ENCODE measurements at regions not wholly inside any gene's neighbourhood (a gene's known extent, or its start where the extent isn't known, plus 50 kb on each side); places are given as distances from the start of the nearest gene placed in this dataset.
"Not testable (repeated sequence)": the region's sequence is repeated elsewhere in the genome, so short reads cannot be mapped to it uniquely, and the experiment has no call there.

GRCh38 chr10:43921478-43921877 lies 272.8 kb upstream of the ZNF32 start:
- H3K27ac ChIP-seq: no peak overlapping the region
- no peak for TF ChIP-seq POLR2A (IDR thresholded peaks at IDR 0.05)
- TF ChIP-seq, protein P1, sequence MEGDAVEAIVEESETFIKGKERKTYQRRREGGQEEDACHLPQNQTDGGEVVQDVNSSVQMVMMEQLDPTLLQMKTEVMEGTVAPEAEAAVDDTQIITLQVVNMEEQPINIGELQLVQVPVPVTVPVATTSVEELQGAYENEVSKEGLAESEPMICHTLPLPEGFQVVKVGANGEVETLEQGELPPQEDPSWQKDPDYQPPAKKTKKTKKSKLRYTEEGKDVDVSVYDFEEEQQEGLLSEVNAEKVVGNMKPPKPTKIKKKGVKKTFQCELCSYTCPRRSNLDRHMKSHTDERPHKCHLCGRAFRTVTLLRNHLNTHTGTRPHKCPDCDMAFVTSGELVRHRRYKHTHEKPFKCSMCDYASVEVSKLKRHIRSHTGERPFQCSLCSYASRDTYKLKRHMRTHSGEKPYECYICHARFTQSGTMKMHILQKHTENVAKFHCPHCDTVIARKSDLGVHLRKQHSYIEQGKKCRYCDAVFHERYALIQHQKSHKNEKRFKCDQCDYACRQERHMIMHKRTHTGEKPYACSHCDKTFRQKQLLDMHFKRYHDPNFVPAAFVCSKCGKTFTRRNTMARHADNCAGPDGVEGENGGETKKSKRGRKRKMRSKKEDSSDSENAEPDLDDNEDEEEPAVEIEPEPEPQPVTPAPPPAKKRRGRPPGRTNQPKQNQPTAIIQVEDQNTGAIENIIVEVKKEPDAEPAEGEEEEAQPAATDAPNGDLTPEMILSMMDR (IDR thresholded peaks at IDR 0.05): no peak
- H3K27me3 ChIP-seq: no peaks in the 10 kb centered on the region
- 93 to 94% methylated on average over 5 to 6 of the region's 6 CpGs for WGBS, 2 donors
- H3K4me1 ChIP-seq: no peaks in the 10 kb centered on the region
- H3K9me3 ChIP-seq: no peaks in the 10 kb centered on the region
- no peaks in the 10 kb centered on the region for H3K36me3 ChIP-seq (ENCODE audit: low read depth, missing control alignments)
- intact Hi-C loops (cut with DNase I; ENCODE audit: low total_unique reads): no loop called here
- no peak for DNase-seq
- H3K4me3 ChIP-seq: no peak overlapping the region

- 82 to 89% methylated on average over 7 to 12 of the region's 12 CpGs for WGBS, 2 donors
- H3K4me1 ChIP-seq; H3K27me3 ChIP-seq; H3K4me3 ChIP-seq; H3K36me3 ChIP-seq (ENCODE audit: low read depth, missing control alignments); H3K9me3 ChIP-seq; H3K27ac ChIP-seq; intact Hi-C loops (cut with DNase I; ENCODE audit: low total_unique reads); DNase-seq: not testable (repeated sequence)
Observed at GRCh38 chr10:43920236-43920758, 271.6 kb upstream of the ZNF32 start.

- Histone ChIP-seq H3K27me3 (no peaks in the 10 kb centered on the region), H3K27ac (no peak overlapping the region), H3K9me3 (no peaks in the 10 kb centered on the region), H3K36me3 (ENCODE audit: low read depth, missing control alignments) (no peaks in the 10 kb centered on the region), H3K4me3 (no peak overlapping the region), H3K4me1 (no peaks in the 10 kb centered on the region)
- no peak for DNase-seq
- TF ChIP-seq, protein P1 (IDR thresholded peaks at IDR 0.05): no peak
- no peak for TF ChIP-seq POLR2A (IDR thresholded peaks at IDR 0.05)
- intact Hi-C loops (cut with DNase I; ENCODE audit: low total_unique reads): no loop called here
- WGBS, 2 donors: 89 to 93% methylated on average over 7 to 8 of the region's 8 CpGs
Observed at GRCh38 chr10:43913676-43914235, 265.1 kb upstream of the ZNF32 start.

GRCh38 chr10:43912469-43912868 lies 263.8 kb upstream of the ZNF32 start:
- no peak overlapping the region for H3K27ac ChIP-seq
- intact Hi-C loops (cut with DNase I; ENCODE audit: low total_unique reads): no loop called here
- no peak for DNase-seq

GRCh38 chr10:43906490-43906889 lies 257.8 kb upstream of the ZNF32 start:
- DNase-seq: peak; percentile 30
- Histone ChIP-seq H3K36me3 (ENCODE audit: low read depth, missing control alignments) (no peaks in the 10 kb centered on the region), H3K4me1 (peaks cover 20% of the 10 kb centered on the region), H3K4me3 (no peak overlapping the region), H3K27ac (peak overlapping the region in 1 of 2 donors; percentile 36), H3K27me3 (no peaks in the 10 kb centered on the region), H3K9me3 (no peaks in the 10 kb centered on the region)
- intact Hi-C loops (cut with DNase I; ENCODE audit: low total_unique reads): no loop called here
- WGBS, 2 donors: 44 to 52% methylated on average over 8 of the region's 8 CpGs
- TF ChIP-seq, protein P1 (IDR thresholded peaks at IDR 0.05): no peak
- no peak for TF ChIP-seq POLR2A (IDR thresholded peaks at IDR 0.05)

More at GRCh38 chr10:43912469-43912868, 263.8 kb upstream of the ZNF32 start:
- H3K9me3 ChIP-seq: no peaks in the 10 kb centered on the region
- no peaks in the 10 kb centered on the region for H3K4me1 ChIP-seq
- 76 to 83% methylated on average over 3 of the region's 3 CpGs for WGBS, 2 donors
- H3K4me3 ChIP-seq: no peak overlapping the region
- no peak for TF ChIP-seq POLR2A (IDR thresholded peaks at IDR 0.05)
- TF ChIP-seq, protein P1 (IDR thresholded peaks at IDR 0.05): no peak
- no peaks in the 10 kb centered on the region for H3K36me3 ChIP-seq (ENCODE audit: low read depth, missing control alignments)
- H3K27me3 ChIP-seq: no peaks in the 10 kb centered on the region
